ENCODE measurements at regions not wholly inside any gene's neighbourhood (a gene's known extent, or its start where the extent isn't known, plus 50 kb on each side); places are given as distances from the start of the nearest gene placed in this dataset.
"Not testable (repeated sequence)": the region's sequence is repeated elsewhere in the genome, so short reads cannot be mapped to it uniquely, and the experiment has no call there.

DNA sequence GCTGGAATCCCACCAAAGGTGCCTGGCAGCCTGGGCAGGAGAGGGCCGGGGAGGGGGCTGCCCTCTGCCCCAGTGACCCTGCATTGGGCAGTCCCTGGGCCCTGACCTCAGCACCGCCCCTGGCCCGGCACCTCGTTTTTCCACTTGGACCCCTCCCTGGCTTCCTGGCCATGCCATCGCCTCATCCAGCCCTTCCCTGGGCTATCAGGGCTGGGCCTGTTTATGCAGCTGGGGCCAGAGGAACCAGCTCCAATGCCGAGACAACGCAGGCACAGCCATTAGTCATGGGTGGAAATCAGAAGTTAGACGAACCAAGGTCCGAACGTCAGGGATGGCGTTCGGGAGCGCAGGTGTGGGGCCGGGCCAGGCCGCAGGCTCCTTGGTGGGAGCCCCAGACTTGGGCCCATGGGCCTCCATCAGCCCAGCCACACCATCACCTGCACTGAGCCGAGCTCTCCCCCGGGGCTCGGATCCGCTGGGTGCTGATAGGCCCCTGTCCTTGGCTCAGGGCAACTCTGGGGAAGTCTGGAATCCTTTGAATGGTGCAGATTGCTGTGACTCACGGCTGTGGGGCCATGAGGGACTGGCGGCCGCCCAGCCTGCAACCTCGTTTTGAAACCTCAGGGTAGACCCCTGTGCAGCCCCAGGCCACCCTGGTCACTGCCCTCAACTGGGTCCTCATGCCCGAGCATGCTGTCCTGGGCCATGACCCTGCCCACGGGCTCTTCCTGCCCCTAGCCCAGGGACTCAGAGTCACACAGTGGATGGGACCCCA, 169.4 kb downstream of the KIF26A start:
- 91% methylated on average over 25 of the region's 25 CpGs for WGBS
- H3K27me3 ChIP-seq (ENCODE audit: control insufficient read depth in 4 of 4, insufficient read depth in 4 of 4, low read length in 3 of 4): no peaks in the 10 kb centered on the region

DNA sequence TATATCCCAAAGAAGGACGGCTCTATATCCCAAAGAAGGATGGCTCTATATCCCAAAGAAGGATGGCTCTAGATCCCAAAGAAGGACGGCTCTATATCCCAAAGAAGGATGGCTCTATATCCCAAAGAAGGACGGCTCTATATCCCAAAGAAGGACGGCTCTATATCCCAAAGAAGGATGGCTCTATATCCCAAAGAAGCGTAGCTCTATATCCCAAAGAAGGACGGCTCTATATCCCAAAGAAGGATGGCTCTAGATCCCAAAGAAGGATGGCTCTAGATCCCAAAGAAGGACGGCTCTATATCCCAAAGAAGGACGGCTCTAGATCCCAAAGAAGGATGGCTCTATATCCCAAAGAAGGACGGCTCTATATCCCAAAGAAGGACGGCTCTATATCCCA, 170.1 kb downstream of the KIF26A start:
- not testable (repeated sequence) for H3K4me1 ChIP-seq (ENCODE audit: control insufficient read depth in 4 of 4, insufficient read depth in 4 of 4, low read length in 3 of 4); DNase-seq (ENCODE audit: low spot score); H3K27ac ChIP-seq (ENCODE audit: low read depth in 1 of 2, low read length in 2 of 2); H3K4me3 ChIP-seq (ENCODE audit: low read depth in 1 of 3, low read length in 3 of 3); H3K9ac ChIP-seq (ENCODE audit: low read depth in 1 of 2, low read length in 2 of 2); H3K27me3 ChIP-seq (ENCODE audit: control insufficient read depth in 4 of 4, insufficient read depth in 4 of 4, low read length in 3 of 4); H3K36me3 ChIP-seq (ENCODE audit: control insufficient read depth in 4 of 4, insufficient read depth in 3 of 4, low read depth in 1 of 4, low read length in 3 of 4); H3K9me3 ChIP-seq (ENCODE audit: control insufficient read depth in 4 of 4, low read length in 3 of 4)
- WGBS: 72% methylated on average over 10 of the region's 10 CpGs

More for the DNA sequence above, 169.4 kb downstream of the KIF26A start:
- TF ChIP-seq, protein P1, sequence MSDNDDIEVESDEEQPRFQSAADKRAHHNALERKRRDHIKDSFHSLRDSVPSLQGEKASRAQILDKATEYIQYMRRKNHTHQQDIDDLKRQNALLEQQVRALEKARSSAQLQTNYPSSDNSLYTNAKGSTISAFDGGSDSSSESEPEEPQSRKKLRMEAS (IDR thresholded peaks at IDR 0.05): no peak
- TF ChIP-seq CTCF (IDR thresholded peaks at IDR 0.05; ENCODE audit: low read depth, low read length, missing input control): no peak
- TF ChIP-seq TAF1 (conservative IDR thresholded peaks at IDR 0.05): no peak
- TF ChIP-seq ZBTB33 (IDR thresholded peaks at IDR 0.05): no peak
- TF ChIP-seq EGR1 (IDR thresholded peaks at IDR 0.05; ENCODE audit: low read depth in 2 of 2): no peak
- TF ChIP-seq FOXA2 (IDR thresholded peaks at IDR 0.05): no peak
- Histone ChIP-seq H3K9ac (ENCODE audit: low read depth in 1 of 2, low read length in 2 of 2) (no peak overlapping the region), H3K27ac (ENCODE audit: low read depth in 1 of 2, low read length in 2 of 2) (no peak overlapping the region), H3K4me1 (ENCODE audit: control insufficient read depth in 4 of 4, insufficient read depth in 4 of 4, low read length in 3 of 4) (no peaks in the 10 kb centered on the region), H3K4me3 (ENCODE audit: low read depth in 1 of 3, low read length in 3 of 3) (no peak overlapping the region), H3K36me3 (ENCODE audit: control insufficient read depth in 4 of 4, insufficient read depth in 3 of 4, low read depth in 1 of 4, low read length in 3 of 4) (no peaks in the 10 kb centered on the region), H3K9me3 (ENCODE audit: control insufficient read depth in 4 of 4, low read length in 3 of 4) (peaks cover 0 to 4% (median 2%) of the 10 kb centered on the region in 4 donors)
- DNase-seq (ENCODE audit: low spot score): no peak

- H3K4me1 ChIP-seq (ENCODE audit: control insufficient read depth in 4 of 4, insufficient read depth in 4 of 4, low read length in 3 of 4): no peaks in the 10 kb centered on the region
- TF ChIP-seq FOXA1 (IDR thresholded peaks at IDR 0.05) (no peak), HNF4A (conservative IDR thresholded peaks at IDR 0.05) (no peak), EGR1 (IDR thresholded peaks at IDR 0.05; ENCODE audit: low read depth in 2 of 2) (no peak), GABPA (IDR thresholded peaks at IDR 0.05 in 1 of 2, conservative IDR thresholded peaks at IDR 0.05 in 1 of 2) (no peak), RAD21 (IDR thresholded peaks at IDR 0.05) (no peak), ZBTB33 (IDR thresholded peaks at IDR 0.05) (no peak), ATF3 (IDR thresholded peaks at IDR 0.05) (no peak), YY1 (IDR thresholded peaks at IDR 0.05) (no peak), SP1 (IDR thresholded peaks at IDR 0.05) (no peak), JUND (IDR thresholded peaks at IDR 0.05) (no peak), HNF4G (IDR thresholded peaks at IDR 0.05) (no peak)
- TF ChIP-seq, protein P1 (IDR thresholded peaks at IDR 0.05): no peak
- peaks cover 0 to 4% (median 2%) of the 10 kb centered on the region in 4 donors for H3K9me3 ChIP-seq (ENCODE audit: control insufficient read depth in 4 of 4, low read length in 3 of 4)
- no peak overlapping the region for H3K4me3 ChIP-seq (ENCODE audit: low read depth in 1 of 3, low read length in 3 of 3)
- no peaks in the 10 kb centered on the region for H3K36me3 ChIP-seq (ENCODE audit: control insufficient read depth in 4 of 4, insufficient read depth in 3 of 4, low read depth in 1 of 4, low read length in 3 of 4)
- WGBS: 87% methylated on average over 8 of the region's 8 CpGs
- H3K27me3 ChIP-seq (ENCODE audit: control insufficient read depth in 4 of 4, insufficient read depth in 4 of 4, low read length in 3 of 4): no peaks in the 10 kb centered on the region
- no peak overlapping the region for H3K27ac ChIP-seq (ENCODE audit: low read depth in 1 of 2, low read length in 2 of 2)
- H3K9ac ChIP-seq (ENCODE audit: low read depth in 1 of 2, low read length in 2 of 2): no peak overlapping the region
- DNase-seq (ENCODE audit: low spot score): no peak
These were observed 171.4 kb downstream of the KIF26A start for GRCh38 chr14:104309657-104310369.
